Activated B cell treated with CpG ODN at 0.5 μM for 24 hours (primary cell): ENCODE measurements at regions not wholly inside any gene's neighbourhood (a gene's known extent, or its start where the extent isn't known, plus 50 kb on each side); places are given as distances from the start of the nearest gene placed in this dataset.
"Not testable (repeated sequence)": the region's sequence is repeated elsewhere in the genome, so short reads cannot be mapped to it uniquely, and the experiment has no call there.

Experiments used
- ATAC-seq: fragments of 200-7000 bp; cut with Tn5 transposase; one replicate; pipeline ENCODE4 v1.10.0; 2021; ENCODE audit warnings: low read depth, mild to moderate bottlenecking, moderate library complexity
- CTCF ChIA-PET: fragments of 350-600 bp; sonication (Branson Sonifier 250); formaldehyde crosslinking; loops from one replicate; lab custom pipeline; 2021; ENCODE audit warnings: antibody characterized with exemption; lab: Charles Lee
- POLR2A ChIA-PET: fragments of 350-600 bp; sonication (Branson Sonifier 250); formaldehyde crosslinking; loops from one replicate; lab custom pipeline; 2021; ENCODE audit warnings: antibody characterized with exemption; lab: Charles Lee
- DNase-seq: peaks from one replicate; pipeline ENCODE4 v3.0.0; 2022
- H3K27ac Mint-ChIP-seq: one replicate; pipeline ENCODE4 v1.8.0; 2020; ENCODE audit warnings: mixed read lengths
- H3K27me3 Mint-ChIP-seq: one replicate; pipeline ENCODE4 v1.8.0; 2021; ENCODE audit warnings: mixed read lengths
- H3K36me3 Mint-ChIP-seq: one replicate; pipeline ENCODE4 v1.8.0; 2021; ENCODE audit warnings: low read depth, mixed read lengths
- H3K4me1 Mint-ChIP-seq: one replicate; pipeline ENCODE4 v1.8.0; 2021; ENCODE audit warnings: mixed read lengths
- H3K4me3 Mint-ChIP-seq: one replicate; pipeline ENCODE4 v1.8.0; 2020; ENCODE audit warnings: mild to moderate bottlenecking, mixed read lengths
- H3K9me3 Mint-ChIP-seq: one replicate; pipeline ENCODE4 v1.8.0; 2020; ENCODE audit warnings: mixed read lengths
- CTCF ChIP-seq: fragments of 200-600 bp; IDR thresholded peaks from one replicate; pipeline ENCODE4 v1.8.0; 2022; ENCODE audit warnings: antibody characterized with exemption, mild to moderate bottlenecking
- intact Hi-C: fragments of 100-400 bp; cut with micrococcal nuclease; formaldehyde crosslinking; loops from one replicate; pipeline ENCODE4 v1.15.1; 2024

- POLR2A ChIA-PET, result no interaction called here
- no peak for ATAC-seq
- no peak for TF ChIP-seq CTCF
- Mint-ChIP-seq H3K27ac (no peak overlapping the region), H3K9me3 (no peaks in the 10 kb centered on the region), H3K4me3 (no peak overlapping the region), H3K36me3 (no peaks in the 10 kb centered on the region), H3K4me1 (no peaks in the 10 kb centered on the region), H3K27me3 (no peaks in the 10 kb centered on the region)
- no peak for DNase-seq
- intact Hi-C loops, result no loop called here
- CTCF ChIA-PET, result no interaction called here
Observed at GRCh38 chr14:30402846-30403245, 156.1 kb upstream of the G2E3 start.

GRCh38 chr14:30403791-30404190 lies 155.2 kb upstream of the G2E3 start:
- ATAC-seq, result no peak
- intact Hi-C loops, result no loop called here
- POLR2A ChIA-PET, result no interaction called here

GRCh38 chr14:30409508-30410015 lies 149.4 kb upstream of the G2E3 start:
- CTCF ChIA-PET, H3K27me3 Mint-ChIP-seq, H3K4me1 Mint-ChIP-seq, H3K36me3 Mint-ChIP-seq, ATAC-seq, DNase-seq, POLR2A ChIA-PET, H3K27ac Mint-ChIP-seq, intact Hi-C loops, H3K4me3 Mint-ChIP-seq, H3K9me3 Mint-ChIP-seq: not testable (repeated sequence)

More at GRCh38 chr14:30403791-30404190, 155.2 kb upstream of the G2E3 start:
- no peaks in the 10 kb centered on the region for H3K9me3 Mint-ChIP-seq
- no peaks in the 10 kb centered on the region for H3K4me1 Mint-ChIP-seq
- no peaks in the 10 kb centered on the region for H3K27me3 Mint-ChIP-seq
- H3K27ac Mint-ChIP-seq, result no peak overlapping the region
- H3K36me3 Mint-ChIP-seq, result no peaks in the 10 kb centered on the region
- no peak overlapping the region for H3K4me3 Mint-ChIP-seq
- no peak for TF ChIP-seq CTCF
- DNase-seq, result no peak
- CTCF ChIA-PET, result no interaction called here

- ATAC-seq (no peak), DNase-seq (no peak)
- no peaks in the 10 kb centered on the region for H3K4me1 Mint-ChIP-seq
- no peak for TF ChIP-seq CTCF
- CTCF ChIA-PET, result no interaction called here
- H3K4me3 Mint-ChIP-seq, result no peak overlapping the region
- POLR2A ChIA-PET, result no interaction called here
- no peaks in the 10 kb centered on the region for H3K36me3 Mint-ChIP-seq
- no peaks in the 10 kb centered on the region for H3K27me3 Mint-ChIP-seq
- intact Hi-C loops, result no loop called here
- H3K27ac Mint-ChIP-seq, result no peak overlapping the region
- no peaks in the 10 kb centered on the region for H3K9me3 Mint-ChIP-seq
Observed at GRCh38 chr14:30410986-30411385, 148.0 kb upstream of the G2E3 start.

GRCh38 chr14:30413184-30413583 lies 145.8 kb upstream of the G2E3 start:
- H3K36me3 Mint-ChIP-seq, H3K27ac Mint-ChIP-seq, CTCF ChIA-PET: not testable (repeated sequence)

GRCh38 chr14:30417121-30417520 lies 141.8 kb upstream of the G2E3 start:
- no peaks in the 10 kb centered on the region for H3K9me3 Mint-ChIP-seq

More at GRCh38 chr14:30413184-30413583, 145.8 kb upstream of the G2E3 start:
- H3K27me3 Mint-ChIP-seq, H3K9me3 Mint-ChIP-seq, ATAC-seq, H3K4me3 Mint-ChIP-seq, POLR2A ChIA-PET, DNase-seq, H3K4me1 Mint-ChIP-seq, intact Hi-C loops: not testable (repeated sequence)

More at GRCh38 chr14:30417121-30417520, 141.8 kb upstream of the G2E3 start:
- DNase-seq, result no peak
- intact Hi-C loops, result no loop called here
- Mint-ChIP-seq H3K4me1 (no peaks in the 10 kb centered on the region), H3K4me3 (no peak overlapping the region), H3K27me3 (no peaks in the 10 kb centered on the region), H3K36me3 (no peaks in the 10 kb centered on the region), H3K27ac (no peak overlapping the region)
- ATAC-seq, result no peak
- no peak for TF ChIP-seq CTCF
- ChIA-PET POLR2A (no interaction called here), CTCF (no interaction called here)
